ENCODE measurements at regions not wholly inside any gene's neighbourhood (a gene's known extent, or its start where the extent isn't known, plus 50 kb on each side); places are given as distances from the start of the nearest gene placed in this dataset.
A peak's percentile ranks its signal among the peaks of the same experiment; 100 is the strongest.

DNA sequence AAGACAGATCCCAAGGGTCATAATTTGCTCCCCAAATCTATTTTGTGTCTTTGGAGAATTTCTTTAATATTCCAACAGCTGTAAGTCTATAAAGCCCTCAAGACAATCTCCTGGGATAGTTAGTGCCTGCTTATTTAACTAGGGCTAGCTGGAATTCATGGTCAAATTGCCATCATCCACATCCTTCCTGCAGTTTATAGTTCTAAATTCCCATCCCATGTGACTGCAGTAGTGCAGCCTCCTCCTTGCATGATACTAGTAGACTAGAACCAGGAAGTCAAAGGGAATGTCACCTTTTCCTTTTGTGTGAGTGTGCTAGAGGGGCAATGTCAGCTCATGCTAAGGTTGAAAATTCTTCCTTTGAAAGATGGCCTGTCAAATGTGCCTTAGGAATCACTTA lies 214.8 kb upstream of the PIK3R1 start:
- H3K4me3 ChIP-seq (ENCODE audit: low read depth, low read length): no peak overlapping the region
- TF ChIP-seq CTCF (conservative IDR thresholded peaks at IDR 0.05; ENCODE audit: low read depth, low read length): no peak
- DNase-seq (ENCODE audit: low read depth): no peak

DNA sequence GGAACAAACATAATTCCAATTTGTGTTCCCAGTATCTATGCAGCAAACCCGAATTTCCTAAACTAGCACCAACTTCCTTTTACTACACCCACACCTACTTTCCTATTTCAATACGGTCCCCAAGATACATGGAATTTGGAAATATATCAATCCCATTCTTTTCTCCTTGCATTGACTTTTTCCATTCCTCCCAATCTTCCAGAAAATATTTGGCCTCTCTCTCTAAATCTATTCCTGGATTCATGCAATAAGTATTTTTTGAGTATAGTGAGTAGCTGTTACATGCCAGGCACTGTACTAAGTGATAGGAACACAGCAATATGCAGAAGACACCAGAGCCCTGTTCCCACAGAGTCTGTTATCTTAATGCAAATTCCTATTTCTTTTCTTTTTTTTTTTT lies 216.2 kb upstream of the PIK3R1 start:
- no peak overlapping the region for H3K4me3 ChIP-seq (ENCODE audit: low read depth, low read length)
- no peak for TF ChIP-seq CTCF (conservative IDR thresholded peaks at IDR 0.05; ENCODE audit: low read depth, low read length)
- DNase-seq (ENCODE audit: low read depth): no peak

DNA sequence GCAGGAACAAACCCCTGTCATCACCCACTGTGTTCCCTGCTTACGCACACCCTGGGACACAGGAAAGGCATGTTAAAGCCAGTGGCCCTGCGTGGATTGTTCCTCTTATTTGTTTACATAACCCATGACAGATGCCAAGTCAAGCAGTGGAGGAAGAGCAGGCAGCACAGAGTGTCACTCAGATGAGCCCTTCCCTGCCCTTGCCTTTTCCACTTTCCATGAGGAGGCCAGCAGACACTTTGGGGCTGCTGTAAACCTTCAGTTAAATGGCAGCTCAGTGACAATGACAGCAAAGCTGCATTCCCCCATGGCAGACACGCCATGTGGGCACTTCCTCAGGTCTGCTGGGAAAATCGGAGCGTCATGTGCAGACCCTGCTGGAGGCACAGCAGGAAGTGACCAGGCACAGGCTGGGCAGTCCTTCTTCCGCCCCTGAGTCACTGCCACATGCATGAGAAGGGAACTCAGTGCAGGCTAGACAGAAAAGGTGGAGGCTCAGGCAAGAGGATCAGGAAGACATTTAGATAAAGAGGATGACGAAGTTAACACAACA lies 216.8 kb upstream of the PIK3R1 start:
- H3K4me3 ChIP-seq (ENCODE audit: low read depth, low read length): no peak overlapping the region
- no peak for TF ChIP-seq CTCF (conservative IDR thresholded peaks at IDR 0.05; ENCODE audit: low read depth, low read length)
- DNase-seq (ENCODE audit: low read depth): peak; percentile 82

DNA sequence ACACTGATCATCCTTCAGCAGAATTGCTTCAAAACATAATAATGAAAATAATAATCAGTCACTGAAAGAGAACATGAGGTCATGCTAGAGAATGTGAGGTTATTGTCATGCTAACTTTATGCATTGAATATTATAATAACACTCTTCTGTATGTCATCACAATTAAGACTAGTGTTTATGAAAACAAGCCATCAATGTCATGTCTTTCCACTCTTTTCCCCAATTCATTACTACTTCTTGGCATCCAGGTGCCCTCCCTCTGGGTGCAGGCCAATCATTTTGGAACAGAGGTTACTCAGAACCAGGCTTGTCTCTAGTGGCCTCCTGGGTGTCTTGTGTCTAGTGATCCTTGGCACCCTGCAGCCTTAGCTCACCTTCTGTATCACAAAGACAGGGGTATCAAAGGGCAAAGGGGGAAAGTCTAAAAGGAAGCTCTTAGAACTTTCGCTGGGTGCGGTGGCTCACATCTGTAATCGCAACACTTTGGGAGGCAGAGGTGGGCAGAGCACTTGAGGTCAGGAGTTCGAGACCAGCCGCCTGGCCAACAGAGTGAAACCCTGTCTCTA lies 217.6 kb upstream of the PIK3R1 start:
- H3K4me3 ChIP-seq (ENCODE audit: low read depth, low read length): no peak overlapping the region
- TF ChIP-seq CTCF (conservative IDR thresholded peaks at IDR 0.05; ENCODE audit: low read depth, low read length): no peak
- peak; percentile 30 for DNase-seq (ENCODE audit: low read depth)

DNA sequence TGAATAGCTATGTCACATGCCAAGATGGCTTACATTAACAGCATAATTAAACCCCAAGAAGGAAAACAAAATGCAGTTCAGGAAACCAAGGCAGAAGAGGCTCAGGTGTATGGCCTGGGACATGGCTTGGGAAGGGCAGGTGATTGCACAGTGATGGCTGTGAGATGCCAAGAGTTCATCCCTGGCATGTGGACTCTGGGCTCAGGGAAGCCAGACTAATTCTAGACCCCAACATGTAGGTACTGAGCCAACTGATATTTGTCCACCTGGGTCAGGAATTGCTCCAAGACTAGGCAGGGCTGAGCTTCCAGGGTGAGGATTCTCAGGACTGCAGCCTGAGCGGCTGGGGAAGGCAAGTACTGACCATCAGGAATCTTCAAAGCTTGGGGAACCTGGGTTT lies 218.4 kb upstream of the PIK3R1 start:
- no peak for TF ChIP-seq CTCF (conservative IDR thresholded peaks at IDR 0.05; ENCODE audit: low read depth, low read length)
- no peak for DNase-seq (ENCODE audit: low read depth)
- no peak overlapping the region for H3K4me3 ChIP-seq (ENCODE audit: low read depth, low read length)

DNA sequence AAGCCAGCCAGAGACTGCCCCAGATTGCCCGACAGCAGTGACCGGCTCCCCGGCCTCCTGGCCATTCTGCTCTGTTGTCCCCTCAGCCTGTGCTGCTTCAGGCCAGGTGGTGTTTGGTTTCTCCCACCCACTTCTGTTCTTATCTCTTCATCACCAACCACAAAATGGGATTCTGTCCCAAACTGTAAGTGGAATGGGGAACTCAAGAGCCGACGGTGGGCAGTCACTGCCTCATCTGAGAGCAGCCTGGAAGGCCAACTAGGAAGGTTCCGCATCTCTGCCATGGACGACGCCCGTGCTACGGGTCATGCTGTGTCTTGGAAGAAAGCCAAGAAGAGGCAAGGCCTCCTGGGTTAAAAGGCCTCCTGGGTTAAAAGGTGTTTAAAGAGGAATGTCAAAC lies 219.0 kb upstream of the PIK3R1 start:
- no peak for DNase-seq (ENCODE audit: low read depth)
- H3K4me3 ChIP-seq (ENCODE audit: low read depth, low read length): no peak overlapping the region
- TF ChIP-seq CTCF (conservative IDR thresholded peaks at IDR 0.05; ENCODE audit: low read depth, low read length): no peak

DNA sequence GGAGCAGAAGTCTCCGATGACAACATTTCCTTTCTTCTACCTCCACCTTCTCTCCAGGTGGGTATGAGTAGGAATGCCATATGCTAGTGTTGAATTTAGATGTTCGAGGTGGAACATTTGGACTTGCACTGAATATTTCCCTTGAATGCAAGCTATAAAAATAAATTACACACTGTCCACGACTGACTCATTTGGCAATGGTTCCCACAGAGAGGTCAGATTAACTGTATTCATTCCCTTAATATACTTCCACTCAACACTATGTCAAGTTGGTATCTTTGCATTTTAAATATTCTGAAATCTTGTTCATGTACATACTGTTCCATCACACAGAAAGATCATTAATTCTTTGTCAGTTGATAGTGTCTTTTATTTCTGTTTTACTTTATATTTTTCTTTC lies 222.6 kb upstream of the PIK3R1 start:
- H3K4me3 ChIP-seq (ENCODE audit: low read depth, low read length): no peak overlapping the region
- no peak for TF ChIP-seq CTCF (conservative IDR thresholded peaks at IDR 0.05; ENCODE audit: low read depth, low read length)
- DNase-seq (ENCODE audit: low read depth): peak; percentile 69
